GM12878 (cell line): ENCODE measurements at regions not wholly inside any gene's neighbourhood (a gene's known extent, or its start where the extent isn't known, plus 50 kb on each side); places are given as distances from the start of the nearest gene placed in this dataset.

Source experiments
- ATAC-seq: fragments of 200-7000 bp; cut with Tn5 transposase; 3 replicates; pipeline ENCODE4 v1.9.1; 2020; ENCODE audit warnings: mild to moderate bottlenecking, moderate library complexity
- BruUV-seq: library from RNA; stranded (reverse); fragments of 400-500 nt; replicated peaks from 2 replicates; lab custom pipeline; 2021; lab: Mats Ljungman, UMichigan
- CTCF ChIA-PET: fragments of 300-600 bp; sonication (Branson Sonifier 250); formaldehyde crosslinking; extraction: SDS; loops from one replicate; lab custom pipeline; 2021; ENCODE audit warnings: inconsistent platforms; lab: Yijun Ruan, JAX
- POLR2A ChIA-PET: fragments of 350-600 bp; formaldehyde crosslinking; extraction: SDS; loops from one replicate; lab custom pipeline; 2021; ENCODE audit warnings: inconsistent platforms; lab: Charles Lee
- RAD21 ChIA-PET: fragments of 300-600 bp; sonication (Branson Sonifier 250); formaldehyde crosslinking; loops from one replicate; lab custom pipeline; 2023; ENCODE audit warnings: antibody characterized with exemption; ENCODE audit not compliant: unreplicated experiment; lab: Charles Lee
- SMC1A ChIA-PET: fragments of 300-600 bp; sonication (Branson Sonifier 250); formaldehyde crosslinking; loops from one replicate; lab custom pipeline; 2023; ENCODE audit not compliant: unreplicated experiment, uncharacterized antibody; lab: Charles Lee
- DNase-seq: peaks from one replicate; pipeline ENCODE4 v3.0.0-alpha.2; 2011; ENCODE audit warnings: low read depth, low spot score
- FAIRE-seq: peaks from 3 replicates; lab custom pipeline; 2011; peaks lifted over from hg19 to GRCh38; lab: Jason Lieb, UNC
- H2AFZ ChIP-seq: 2 replicates; pipeline ENCODE4 v1.6.0; 2011; ENCODE audit warnings: low read depth, low read length, control low read depth; ENCODE audit not compliant: control insufficient read depth
- H3K27ac ChIP-seq: 2 replicates; pipeline ENCODE4 v1.5.1; 2011; ENCODE audit warnings: control low read depth; ENCODE audit not compliant: control insufficient read depth, insufficient read depth
- H3K27me3 ChIP-seq, 2 experiments: replicated peaks in 1 of 2; 2 replicates each; pipeline versions ENCODE4 v1.6.0 to v1.6.1; 2011; ENCODE audit warnings: low read length in 1 of 2; ENCODE audit not compliant: control insufficient read depth in 2 of 2, insufficient read depth in 2 of 2
- H3K36me3 ChIP-seq, 2 experiments: 2 replicates each; pipeline ENCODE4 v1.5.1; 2011; ENCODE audit warnings: low read length in 1 of 2; ENCODE audit not compliant: control insufficient read depth in 2 of 2, insufficient read depth in 2 of 2
- H3K4me1 ChIP-seq: 2 replicates; pipeline ENCODE4 v1.6.1; 2011; ENCODE audit warnings: mild to moderate bottlenecking, low read length, moderate library complexity, mixed read lengths; ENCODE audit not compliant: control insufficient read depth, insufficient read depth
- H3K4me2 ChIP-seq: 2 replicates; pipeline ENCODE4 v1.6.0; 2011; ENCODE audit warnings: control low read depth; ENCODE audit not compliant: control insufficient read depth, insufficient read depth
- H3K4me3 ChIP-seq: fragments of 200-600 bp; sonication (generic); 2 replicates; pipeline ENCODE4 v1.5.1; 2016
- H3K79me2 ChIP-seq: 2 replicates; pipeline ENCODE4 v1.6.0; 2011; ENCODE audit warnings: low read length; ENCODE audit not compliant: control insufficient read depth, insufficient read depth
- H3K9ac ChIP-seq: 2 replicates; pipeline ENCODE4 v1.8.0; 2011; ENCODE audit warnings: low read length, control low read depth, mixed read lengths; ENCODE audit not compliant: control insufficient read depth, insufficient read depth
- H3K9me3 ChIP-seq: replicated peaks from 3 replicates; pipeline ENCODE4 v1.5.1; 2011; ENCODE audit warnings: mild to moderate bottlenecking, low read length; ENCODE audit not compliant: control insufficient read depth, insufficient read depth
- H4K20me1 ChIP-seq: 2 replicates; pipeline ENCODE4 v1.6.0; 2011; ENCODE audit not compliant: control insufficient read depth, insufficient read depth
- E4F1 ChIP-seq: fragments of 450-650 bp; IDR thresholded peaks from 2 replicates; pipeline ENCODE4 v1.6.1; 2018; ENCODE audit warnings: borderline replicate concordance, mild to moderate bottlenecking; ENCODE audit not compliant: partially characterized antibody
- EGR1 ChIP-seq, 2 experiments: IDR thresholded peaks; 1 replicate in 1 of 2; 2 replicates in 1 of 2; pipeline ENCODE4 v1.6.1; 2011 to 2012; ENCODE audit warnings: low read depth in 2 of 2, low read length in 2 of 2, borderline replicate concordance in 1 of 2, mild to moderate bottlenecking in 1 of 2, moderate library complexity in 1 of 2
- HDAC6 ChIP-seq: fragments of 200-600 bp; sonication (generic); IDR thresholded peaks from one replicate; pipeline ENCODE4 v1.8.0; 2017; ENCODE audit warnings: antibody characterized with exemption; ENCODE audit not compliant: unreplicated experiment
- KDM1A ChIP-seq: fragments of 200-600 bp; sonication (generic); IDR thresholded peaks from 2 replicates; pipeline ENCODE4 v1.6.1; 2016; ENCODE audit warnings: borderline replicate concordance
- MEF2A ChIP-seq: IDR thresholded peaks from 2 replicates; pipeline ENCODE4 v1.6.1; 2011; ENCODE audit warnings: low read depth, mild to moderate bottlenecking, low read length, moderate library complexity; ENCODE audit not compliant: insufficient read depth
- MEF2B ChIP-seq: fragments of 450-650 bp; IDR thresholded peaks from 2 replicates; pipeline ENCODE4 v1.6.1; 2018; ENCODE audit warnings: mild to moderate bottlenecking, moderate library complexity; ENCODE audit not compliant: partially characterized antibody, poor library complexity, severe bottlenecking
- NFIC ChIP-seq: IDR thresholded peaks from 2 replicates; pipeline ENCODE4 v1.6.1; 2012; ENCODE audit warnings: low read depth, mild to moderate bottlenecking, inconsistent platforms, low read length, moderate library complexity
- NKRF ChIP-seq: fragments of 450-650 bp; conservative IDR thresholded peaks from 2 replicates; pipeline ENCODE4 v1.6.1; 2017; ENCODE audit warnings: mild to moderate bottlenecking, moderate library complexity
- PML ChIP-seq: IDR thresholded peaks from 2 replicates; pipeline ENCODE4 v1.6.1; 2012; ENCODE audit warnings: low read length, inconsistent platforms
- SIX5 ChIP-seq: IDR thresholded peaks from 2 replicates; pipeline ENCODE4 v1.6.1; 2011; ENCODE audit warnings: mild to moderate bottlenecking, low read depth, low read length, moderate library complexity; ENCODE audit not compliant: severe bottlenecking
- TAF1 ChIP-seq: IDR thresholded peaks from 2 replicates; pipeline ENCODE4 v1.6.1; 2011; ENCODE audit warnings: mild to moderate bottlenecking, low read depth, low read length, borderline replicate concordance
- WGBS: methylation state at CpG from one replicate; pipeline ENCODE4 v1.1.6; 2016; ENCODE audit warnings: low lambda C conversion rate; ENCODE audit not compliant: insufficient replicate concordance, insufficient coverage; ENCODE audit errors: missing lambda C conversion rate; 5-methylcytosine and 5-hydroxymethylcytosine counted together
- in situ Hi-C: fragments of 300-500 bp; cut with MboI; formaldehyde crosslinking; loops from 9 replicates; pipeline ENCODE4 v1.14.3; 2018; ENCODE audit warnings: mixed read lengths
- intact Hi-C: fragments of 100-400 bp; cut with micrococcal nuclease; formaldehyde crosslinking; loops from one replicate; pipeline ENCODE4 v1.14.2; 2022; ENCODE audit not compliant: unreplicated experiment

GRCh38 chr3:31029706-31030105 lies 135.2 kb upstream of the GADL1 start:
- intact Hi-C loops (no loop called here), in situ Hi-C loops (no loop called here)
- DNase-seq (no peak), FAIRE-seq (no peak), ATAC-seq (no peak)
- ChIA-PET CTCF (no interaction called here), SMC1A (interaction anchor here (0.8 kb wide), 1 partner anchor 36 kb away, joined by 3 read pairs; no protein-coding TSS in a partner anchor), RAD21 (no interaction called here), POLR2A (no interaction called here)
- Histone ChIP-seq H3K27ac (no peak overlapping the region), H4K20me1 (no peaks in the 10 kb centered on the region), H2AFZ (no peak overlapping the region), H3K27me3 (no peaks in the 10 kb centered on the region), H3K4me3 (no peak overlapping the region), H3K9me3 (no peaks in the 10 kb centered on the region; the same call in 2 of the 3 replicates), H3K36me3 (no peaks in the 10 kb centered on the region), H3K9ac (no peak overlapping the region), H3K4me1 (no peaks in the 10 kb centered on the region), H3K4me2 (no peak overlapping the region), H3K79me2 (no peaks in the 10 kb centered on the region)
- TF ChIP-seq NKRF (no peak), NFIC (no peak)
- 0% methylated on average over 3 of the region's 3 CpGs for WGBS
- no TSS peak for BruUV-seq

DNA sequence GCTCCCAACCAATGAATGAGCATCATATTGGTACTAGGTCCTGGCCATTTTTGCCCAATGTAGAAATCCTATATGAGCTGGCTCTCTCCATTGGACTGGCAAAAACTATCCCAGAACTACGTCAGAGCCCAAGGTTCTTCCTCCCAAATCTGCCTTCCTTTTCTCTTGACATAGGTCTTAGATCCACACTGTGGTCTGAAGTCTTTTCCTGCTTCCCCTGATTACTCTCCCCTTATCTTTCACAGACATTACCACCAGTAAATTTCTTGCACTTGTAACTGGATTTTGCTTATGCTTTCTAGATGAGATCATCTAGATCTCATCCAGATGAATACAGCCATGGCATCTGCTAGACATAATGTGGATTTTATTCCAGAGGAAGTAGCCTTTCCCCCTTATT lies 141.2 kb upstream of the GADL1 start:
- ATAC-seq (no peak), DNase-seq (no peak), FAIRE-seq (no peak)
- Histone ChIP-seq H3K9ac (no peak overlapping the region), H3K27ac (no peak overlapping the region), H3K4me1 (no peaks in the 10 kb centered on the region), H3K36me3 (no peaks in the 10 kb centered on the region), H3K4me2 (no peak overlapping the region), H3K9me3 (no peaks in the 10 kb centered on the region), H2AFZ (no peak overlapping the region), H3K27me3 (no peaks in the 10 kb centered on the region), H4K20me1 (no peaks in the 10 kb centered on the region), H3K4me3 (no peak overlapping the region), H3K79me2 (no peaks in the 10 kb centered on the region)
- ChIA-PET POLR2A (no interaction called here), SMC1A (no interaction called here), CTCF (no interaction called here), RAD21 (no interaction called here)
- no TSS peak for BruUV-seq
- intact Hi-C loops, result no loop called here
- 0% methylated on average over 1 of the region's 1 CpG for WGBS
- in situ Hi-C loops, result no loop called here
- TF ChIP-seq TAF1, result no peak
- no peak for TF ChIP-seq E4F1
- no peak for TF ChIP-seq MEF2B
- no peak for TF ChIP-seq SIX5
- TF ChIP-seq EGR1 (IDR thresholded peaks at IDR 0.05; ENCODE audit: borderline replicate concordance in 1 of 2, low read depth in 2 of 2, low read length in 2 of 2), result no peak
- TF ChIP-seq HDAC6, result no peak
- TF ChIP-seq MEF2A, result no peak
- TF ChIP-seq KDM1A, result no peak
- TF ChIP-seq PML, result no peak
